ENCODE measurements at regions not wholly inside any gene's neighbourhood (a gene's known extent, or its start where the extent isn't known, plus 50 kb on each side); places are given as distances from the start of the nearest gene placed in this dataset.

DNA sequence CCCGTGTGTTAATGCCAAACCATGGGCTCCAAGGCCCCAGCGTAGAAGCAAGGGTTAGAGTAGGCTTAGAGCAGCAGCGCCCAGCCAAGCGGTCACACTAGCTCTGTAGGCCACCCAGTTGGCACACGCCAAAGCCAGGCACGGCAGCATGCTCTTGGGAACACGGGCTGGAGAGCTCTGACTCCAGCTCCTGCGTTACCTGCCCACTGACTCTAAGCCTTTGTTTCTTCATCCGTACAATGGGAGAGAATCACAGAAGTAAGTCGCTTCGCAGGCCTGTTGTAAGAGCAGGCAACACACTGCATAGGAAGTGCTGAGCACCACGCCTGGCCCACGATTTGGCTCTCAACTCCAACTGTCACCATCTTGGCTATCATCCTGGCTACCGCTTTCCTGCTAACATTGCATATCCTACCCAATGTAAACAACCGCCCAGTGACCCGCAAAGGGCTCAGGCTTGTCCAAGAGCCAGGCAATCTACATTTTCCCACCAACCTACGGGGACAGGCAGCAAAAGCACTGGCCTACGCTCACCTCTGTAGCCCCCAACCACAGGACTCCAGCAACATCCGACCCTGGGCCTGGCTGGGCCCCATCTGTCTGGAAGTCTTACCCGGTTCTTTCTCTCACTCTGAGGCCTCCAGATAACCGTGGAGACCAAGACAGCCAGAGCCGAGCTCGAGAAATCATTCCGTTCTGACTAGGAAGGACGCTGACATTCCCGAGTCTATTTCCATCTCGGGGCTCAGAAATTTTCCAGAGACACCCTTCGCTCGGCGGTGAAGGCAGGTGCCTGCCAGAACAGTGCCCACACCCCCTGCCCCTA lies 91.5 kb upstream of the ZNF507 start:
- no peak for DNase-seq (ENCODE audit: low read depth)
- in situ Hi-C loops (cut with HindIII; ENCODE audit: low pct_unique_long_range_greater_than_20kb, low sequenced_read_pairs), result no loop called here

DNA sequence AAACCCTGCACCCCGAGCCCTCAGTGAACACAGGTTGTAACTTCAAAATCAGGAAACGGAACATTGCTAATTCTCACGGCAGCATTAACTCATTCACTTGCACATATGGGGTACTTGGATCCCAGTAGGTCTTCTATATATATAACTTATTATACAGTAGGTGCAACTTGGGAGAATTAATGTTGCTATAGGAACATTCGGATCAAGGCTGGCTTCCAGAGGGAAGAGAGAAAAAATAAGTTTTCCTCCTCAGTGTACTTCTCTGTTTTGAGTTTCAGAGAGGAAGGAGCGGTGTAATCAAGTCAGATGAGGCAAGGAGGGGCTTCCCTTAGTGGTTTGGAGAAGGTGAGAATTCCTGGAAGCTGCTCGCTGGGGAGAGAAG lies 90.9 kb upstream of the ZNF507 start:
- no peak for DNase-seq (ENCODE audit: low read depth)
- in situ Hi-C loops (cut with HindIII; ENCODE audit: low pct_unique_long_range_greater_than_20kb, low sequenced_read_pairs), result no loop called here

DNA sequence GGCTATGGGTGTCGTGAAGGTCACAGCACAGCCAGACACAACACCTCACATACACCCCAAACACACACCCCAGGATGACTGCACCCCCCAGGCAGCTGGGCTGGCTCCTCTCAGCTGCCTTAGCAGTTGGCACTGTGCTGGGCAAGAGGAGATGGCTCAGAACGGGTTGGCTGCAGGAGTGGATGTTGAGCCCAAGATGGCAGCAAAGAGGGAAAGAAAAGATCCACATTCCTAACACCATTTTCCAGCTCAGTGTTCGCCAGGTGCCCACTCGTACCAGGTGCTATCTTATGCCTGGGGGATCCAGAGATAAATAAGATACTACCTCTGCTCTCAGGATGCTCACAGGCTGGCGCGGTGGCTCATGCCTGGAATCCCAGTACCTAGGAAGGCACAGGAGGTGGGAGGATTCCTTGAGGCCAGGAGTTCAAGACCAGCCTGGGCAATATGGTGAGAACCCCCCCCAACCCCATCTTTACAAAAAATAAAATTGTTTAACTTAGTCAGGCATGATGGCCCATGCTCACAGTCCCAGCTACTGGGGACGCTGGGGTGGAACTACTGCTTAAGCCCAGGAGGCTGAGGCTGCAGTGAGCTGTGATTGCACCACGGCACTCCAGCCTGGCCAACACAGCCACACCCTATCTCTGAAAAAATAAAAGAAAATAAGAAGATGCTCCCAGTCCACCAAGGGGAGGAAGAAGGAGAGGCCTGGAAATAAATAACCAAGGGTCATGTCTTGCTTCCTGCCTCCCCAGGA lies 89.7 kb upstream of the ZNF507 start:
- DNase-seq (ENCODE audit: low read depth), result no peak

DNA sequence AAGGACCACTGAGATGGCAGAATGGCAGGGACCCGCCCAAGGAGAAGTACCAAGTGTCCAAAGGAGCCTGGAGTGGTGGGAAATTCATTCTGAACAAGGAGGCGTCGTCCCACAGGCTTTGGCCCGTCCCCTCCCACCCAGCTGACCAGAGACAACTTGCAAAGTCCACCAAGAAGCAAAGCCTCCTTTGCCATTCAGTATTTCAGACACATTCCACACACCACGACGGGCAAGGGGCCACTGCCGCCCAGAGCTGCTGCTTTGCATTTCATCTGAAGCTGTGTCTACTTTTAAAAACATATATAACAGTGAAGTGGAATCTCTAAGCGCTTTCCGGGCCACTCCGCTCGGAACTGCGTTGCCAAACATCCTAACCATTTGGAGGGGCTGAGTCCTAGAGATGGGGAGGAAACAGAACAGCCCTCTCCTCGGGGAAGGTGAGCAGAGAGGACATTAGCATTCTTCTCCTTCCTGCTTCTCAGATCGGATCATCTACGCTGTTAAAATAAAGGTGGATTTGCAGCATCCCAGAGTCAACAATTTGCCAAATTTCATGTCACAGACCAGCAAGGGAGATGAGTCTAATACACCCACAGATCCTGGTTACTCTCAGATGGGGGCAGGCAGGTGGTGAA lies 89.0 kb upstream of the ZNF507 start:
- DNase-seq (ENCODE audit: low read depth), result no peak
- in situ Hi-C loops (cut with HindIII; ENCODE audit: low pct_unique_long_range_greater_than_20kb, low sequenced_read_pairs), result no loop called here

More for the DNA sequence above, 89.7 kb upstream of the ZNF507 start:
- in situ Hi-C loops (cut with HindIII; ENCODE audit: low pct_unique_long_range_greater_than_20kb, low sequenced_read_pairs), result no loop called here

DNA sequence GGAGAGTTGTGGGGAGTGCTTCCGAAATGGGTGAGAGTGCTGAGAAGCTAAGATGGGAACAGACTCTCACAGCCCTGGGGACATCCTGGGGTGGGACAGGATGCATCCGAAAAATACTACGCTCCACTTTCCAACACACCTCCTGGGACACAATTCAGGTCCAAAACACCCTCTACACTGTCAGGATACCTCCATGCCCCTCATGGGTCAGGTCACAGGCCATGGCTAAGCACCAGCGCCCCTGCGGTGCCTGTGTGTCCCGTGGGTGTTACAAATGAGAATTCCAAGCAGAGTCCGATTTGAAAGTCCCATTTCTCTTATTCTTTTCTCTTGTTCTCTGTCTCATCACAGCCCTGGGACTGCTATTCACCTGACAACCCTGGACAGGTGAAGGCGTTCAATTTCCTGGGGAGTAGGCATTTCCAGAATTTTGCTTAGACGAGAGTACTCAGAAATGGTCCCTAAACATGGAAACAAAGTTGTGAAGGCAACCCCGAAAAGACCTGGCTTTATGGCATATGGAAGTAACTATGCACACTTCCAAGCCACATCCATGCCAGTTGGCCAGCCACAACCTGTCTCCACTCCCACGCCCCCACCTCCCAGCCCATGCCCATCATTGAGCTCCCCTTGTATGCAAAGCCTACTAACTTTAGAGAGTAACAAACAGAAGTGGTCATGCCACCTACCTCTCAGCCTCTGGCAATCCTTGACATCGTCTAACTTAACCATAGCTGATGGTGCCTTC lies 87.9 kb upstream of the ZNF507 start:
- DNase-seq (ENCODE audit: low read depth), result no peak
- in situ Hi-C loops (cut with HindIII; ENCODE audit: low pct_unique_long_range_greater_than_20kb, low sequenced_read_pairs), result no loop called here

DNA sequence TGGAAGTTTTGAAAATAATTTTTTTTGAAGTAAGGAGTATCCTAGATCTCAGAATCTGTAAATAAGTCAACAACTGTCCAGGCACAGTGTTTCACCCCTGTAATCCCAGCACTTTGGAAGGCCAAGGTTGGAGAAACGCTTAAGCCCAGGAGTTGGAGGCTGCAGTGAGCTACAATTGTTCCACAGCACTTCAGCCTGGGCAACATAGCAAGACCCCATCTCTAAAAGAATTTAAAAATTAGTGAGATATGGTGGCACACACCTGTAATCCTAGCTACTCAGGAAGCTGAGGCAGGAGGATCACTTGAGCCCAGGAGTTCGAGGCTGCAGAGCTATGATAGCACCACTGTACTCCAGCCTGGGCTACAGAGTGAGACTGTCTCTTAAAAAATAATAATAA lies 87.2 kb upstream of the ZNF507 start:
- no peak for DNase-seq (ENCODE audit: low read depth)
- in situ Hi-C loops (cut with HindIII; ENCODE audit: low pct_unique_long_range_greater_than_20kb, low sequenced_read_pairs), result no loop called here

DNA sequence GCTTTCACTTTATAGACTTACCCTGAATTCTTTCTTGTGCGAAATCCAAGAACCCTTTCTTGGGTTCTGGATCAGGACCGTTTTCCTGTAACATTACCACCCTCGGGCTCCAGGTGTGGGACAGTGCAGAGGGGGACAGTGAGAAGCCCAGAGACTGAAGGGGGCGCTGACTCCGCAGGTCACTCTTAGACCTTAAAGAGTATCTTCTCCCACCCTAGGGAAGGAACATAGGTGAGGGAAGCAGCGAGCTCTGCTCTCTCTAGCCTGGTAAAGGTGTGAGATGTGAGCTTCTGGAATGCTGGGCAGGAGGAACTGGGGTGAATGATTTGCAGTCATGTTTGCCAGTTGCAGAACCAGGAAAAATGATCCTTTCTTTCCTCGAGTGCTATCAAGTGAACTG lies 80.8 kb upstream of the ZNF507 start:
- no peak for DNase-seq (ENCODE audit: low read depth)
- in situ Hi-C loops (cut with HindIII; ENCODE audit: low pct_unique_long_range_greater_than_20kb, low sequenced_read_pairs), result no loop called here

DNA sequence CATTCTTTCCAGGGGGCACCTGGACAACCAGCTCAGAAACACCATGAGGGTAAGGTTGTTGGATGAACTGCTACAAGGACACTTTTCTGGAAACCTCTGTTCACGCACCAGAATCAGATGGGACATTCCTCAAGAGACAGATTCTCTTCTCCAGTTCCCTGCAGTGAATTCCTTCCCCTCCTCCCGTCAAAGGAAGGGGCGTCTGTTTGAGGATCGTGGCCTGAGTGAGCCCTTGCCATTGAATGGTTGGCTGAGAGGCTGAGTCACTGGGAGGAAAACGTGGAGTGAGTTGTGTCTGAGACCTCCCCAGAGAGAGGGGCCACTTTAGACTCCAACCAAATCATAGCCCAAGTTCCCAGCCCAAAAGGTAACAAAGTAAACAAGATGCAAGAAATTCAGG lies 79.4 kb upstream of the ZNF507 start:
- DNase-seq (ENCODE audit: low read depth), result no peak
- in situ Hi-C loops (cut with HindIII; ENCODE audit: low pct_unique_long_range_greater_than_20kb, low sequenced_read_pairs), result no loop called here

DNA sequence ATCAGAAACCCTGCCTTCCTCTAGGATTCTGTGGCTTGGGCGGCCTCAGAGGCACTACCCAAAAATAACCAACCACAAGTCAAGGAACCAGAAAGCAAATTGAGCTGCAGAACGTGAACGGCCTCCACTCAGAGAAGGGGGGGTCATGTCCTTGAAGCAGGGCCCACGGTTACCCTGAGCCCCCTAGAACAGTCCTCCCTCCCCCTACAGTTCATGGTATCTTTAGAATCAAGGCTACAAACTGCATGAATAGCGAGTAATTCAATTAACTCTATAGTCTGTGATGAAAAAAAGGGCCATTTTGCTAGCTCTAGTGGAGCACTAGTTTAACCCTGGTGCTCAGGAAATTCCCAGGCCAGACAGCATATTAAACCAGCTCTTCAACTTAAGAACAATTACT lies 79.0 kb upstream of the ZNF507 start:
- in situ Hi-C loops (cut with HindIII; ENCODE audit: low pct_unique_long_range_greater_than_20kb, low sequenced_read_pairs), result no loop called here

DNA sequence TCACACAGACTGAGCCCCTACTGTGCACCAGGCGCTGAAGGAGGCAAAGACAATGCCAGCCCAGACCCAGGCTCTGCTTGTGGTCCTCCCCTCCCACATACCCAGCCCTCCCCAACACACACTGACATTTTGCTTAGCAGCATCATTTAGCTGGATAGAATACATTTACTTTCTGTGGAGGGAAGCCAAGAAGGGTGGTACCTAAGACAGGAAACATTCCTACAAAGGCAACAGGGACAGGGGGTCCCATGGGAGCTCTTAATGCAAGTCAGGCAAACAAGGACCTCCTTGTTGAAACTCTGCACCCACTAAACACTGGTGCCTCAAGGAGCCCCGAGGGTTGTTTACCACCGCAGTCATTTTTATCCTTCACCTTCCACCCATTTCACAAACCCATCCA lies 77.0 kb upstream of the ZNF507 start:
- in situ Hi-C loops (cut with HindIII; ENCODE audit: low pct_unique_long_range_greater_than_20kb, low sequenced_read_pairs), result no loop called here
- no peak for DNase-seq (ENCODE audit: low read depth)

More for the DNA sequence above, 79.0 kb upstream of the ZNF507 start:
- DNase-seq (ENCODE audit: low read depth), result no peak

DNA sequence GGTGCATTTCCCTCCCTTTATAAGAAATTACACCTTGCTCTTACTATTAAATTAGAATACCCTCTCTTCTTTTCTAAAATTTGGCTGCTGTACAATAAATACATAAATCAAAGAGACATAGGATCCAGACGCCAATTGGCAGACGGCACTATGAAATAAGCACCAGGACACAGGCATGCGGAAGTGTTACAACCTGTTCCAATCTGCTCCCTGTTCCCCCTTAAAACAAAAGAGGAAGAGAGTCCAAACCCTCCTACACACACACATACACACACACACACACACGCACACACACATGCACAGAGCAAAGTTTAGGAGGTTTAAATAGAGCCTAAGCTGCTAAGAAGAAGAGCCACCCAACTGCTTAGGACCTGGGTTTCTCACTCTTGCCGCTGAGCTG lies 75.6 kb upstream of the ZNF507 start:
- in situ Hi-C loops (cut with HindIII; ENCODE audit: low pct_unique_long_range_greater_than_20kb, low sequenced_read_pairs), result no loop called here
- no peak for DNase-seq (ENCODE audit: low read depth)

DNA sequence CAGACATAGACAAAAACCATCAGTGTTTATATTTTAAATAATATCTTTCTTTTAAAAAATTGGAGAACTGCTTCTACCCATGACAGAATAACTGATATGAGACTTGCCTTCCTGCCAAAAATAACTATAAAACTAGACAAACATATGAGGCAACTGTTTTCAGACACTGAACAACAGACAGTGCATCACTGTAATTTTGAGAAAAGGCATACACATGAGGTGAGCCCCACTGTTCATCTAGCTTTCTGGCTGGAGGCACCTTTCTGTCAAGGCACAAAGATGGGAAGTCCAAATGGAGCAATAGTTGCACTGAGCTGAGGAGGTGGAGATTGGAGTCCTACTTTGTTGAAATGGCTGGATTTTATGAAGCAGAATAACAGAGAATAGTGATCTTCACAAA lies 71.9 kb upstream of the ZNF507 start:
- DNase-seq (ENCODE audit: low read depth), result no peak
- in situ Hi-C loops (cut with HindIII; ENCODE audit: low pct_unique_long_range_greater_than_20kb, low sequenced_read_pairs), result no loop called here

DNA sequence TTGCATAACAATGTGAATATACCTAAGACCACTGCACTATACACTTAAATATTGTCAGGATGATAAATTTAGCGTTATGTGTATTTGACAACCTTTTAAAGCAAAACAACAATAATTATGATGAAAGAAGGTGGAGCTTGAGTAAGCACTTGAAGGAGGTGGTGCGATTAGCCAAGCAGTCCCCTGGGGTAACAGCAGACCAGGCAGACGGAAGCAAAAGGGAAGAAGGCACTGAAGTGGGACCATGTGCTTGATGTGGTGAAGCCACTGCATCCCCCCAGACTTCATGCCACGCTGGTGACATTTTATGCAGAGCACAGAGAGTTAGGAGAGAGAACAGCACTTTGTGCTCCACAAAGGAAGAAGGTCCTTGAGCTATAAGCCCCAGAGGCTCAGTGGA lies 58.3 kb upstream of the ZNF507 start:
- in situ Hi-C loops (cut with HindIII; ENCODE audit: low pct_unique_long_range_greater_than_20kb, low sequenced_read_pairs), result no loop called here
- DNase-seq (ENCODE audit: low read depth), result no peak

DNA sequence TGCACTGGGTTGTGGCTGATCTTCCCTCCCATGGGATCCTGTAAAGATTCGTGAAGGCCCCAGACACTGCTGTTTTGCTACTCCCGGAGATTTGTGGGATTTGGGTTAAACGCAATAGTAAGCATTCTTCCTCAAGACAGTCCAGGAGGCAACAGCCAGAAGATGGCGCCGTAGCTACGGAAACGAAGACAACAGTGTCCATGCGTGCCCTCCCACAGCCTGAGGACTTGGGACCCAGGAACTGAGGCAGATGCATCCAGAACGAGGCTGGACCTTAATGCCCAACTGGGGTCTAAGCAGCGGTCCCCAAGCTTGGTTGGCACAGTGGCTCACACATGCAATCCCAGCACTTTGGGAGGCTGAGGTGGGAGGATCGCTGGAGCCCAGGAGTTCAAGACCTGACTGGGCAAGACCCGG lies 57.6 kb upstream of the ZNF507 start:
- DNase-seq (ENCODE audit: low read depth), result peak; percentile 10
- in situ Hi-C loops (cut with HindIII; ENCODE audit: low pct_unique_long_range_greater_than_20kb, low sequenced_read_pairs), result no loop called here

DNA sequence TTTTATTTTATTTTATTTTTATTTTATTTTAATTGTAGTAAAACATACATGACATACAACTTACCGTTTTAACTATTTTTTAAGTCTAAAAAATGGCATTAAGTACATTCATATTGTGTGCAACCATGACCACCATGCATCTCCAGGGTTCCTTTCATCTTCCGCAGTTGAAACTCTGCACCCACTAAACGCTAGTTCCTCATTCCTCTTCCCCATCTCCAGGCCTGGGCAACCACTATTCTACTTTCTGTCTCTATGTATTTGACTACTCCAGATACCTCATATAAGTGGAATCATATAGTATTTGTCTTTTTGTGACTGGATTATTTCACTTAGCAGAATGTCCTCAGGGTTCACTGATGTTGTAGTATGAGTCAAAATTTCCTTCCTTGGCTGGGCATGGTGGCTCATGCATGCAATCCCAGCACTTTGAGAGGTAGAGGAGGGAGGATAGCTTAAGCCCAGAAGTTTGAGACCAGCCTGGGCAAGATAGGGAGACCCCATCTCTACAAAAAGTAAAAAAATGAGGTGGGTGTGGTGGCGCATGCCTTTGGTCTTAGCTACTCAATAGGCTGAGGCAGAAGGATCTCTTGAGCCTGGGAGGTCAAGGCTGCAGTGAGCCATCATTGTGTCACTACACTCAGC lies 55.7 kb upstream of the ZNF507 start:
- in situ Hi-C loops (cut with HindIII; ENCODE audit: low pct_unique_long_range_greater_than_20kb, low sequenced_read_pairs), result no loop called here

DNA sequence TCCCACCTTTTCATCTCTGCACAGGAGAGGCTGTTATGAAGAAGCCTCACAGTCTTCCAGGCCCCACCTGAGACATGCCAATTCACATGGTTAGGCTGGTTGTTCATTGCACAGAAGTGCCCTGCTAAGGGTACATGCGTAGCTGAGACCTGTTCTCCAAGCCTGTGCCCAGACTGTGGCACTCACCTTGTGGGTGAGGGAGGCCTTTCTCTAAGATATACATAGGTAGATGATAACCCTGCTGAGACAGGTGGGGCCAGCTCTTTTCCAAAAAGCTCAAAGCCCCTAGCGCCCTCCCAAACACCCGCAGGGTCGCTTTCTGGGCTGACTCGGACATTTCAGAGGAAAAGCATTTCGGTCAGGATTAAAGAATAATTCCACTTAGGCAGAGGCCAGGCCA lies 53.5 kb upstream of the ZNF507 start:
- DNase-seq (ENCODE audit: low read depth), result no peak
- in situ Hi-C loops (cut with HindIII; ENCODE audit: low pct_unique_long_range_greater_than_20kb, low sequenced_read_pairs), result no loop called here

More for the DNA sequence above, 55.7 kb upstream of the ZNF507 start:
- no peak for DNase-seq (ENCODE audit: low read depth)

DNA sequence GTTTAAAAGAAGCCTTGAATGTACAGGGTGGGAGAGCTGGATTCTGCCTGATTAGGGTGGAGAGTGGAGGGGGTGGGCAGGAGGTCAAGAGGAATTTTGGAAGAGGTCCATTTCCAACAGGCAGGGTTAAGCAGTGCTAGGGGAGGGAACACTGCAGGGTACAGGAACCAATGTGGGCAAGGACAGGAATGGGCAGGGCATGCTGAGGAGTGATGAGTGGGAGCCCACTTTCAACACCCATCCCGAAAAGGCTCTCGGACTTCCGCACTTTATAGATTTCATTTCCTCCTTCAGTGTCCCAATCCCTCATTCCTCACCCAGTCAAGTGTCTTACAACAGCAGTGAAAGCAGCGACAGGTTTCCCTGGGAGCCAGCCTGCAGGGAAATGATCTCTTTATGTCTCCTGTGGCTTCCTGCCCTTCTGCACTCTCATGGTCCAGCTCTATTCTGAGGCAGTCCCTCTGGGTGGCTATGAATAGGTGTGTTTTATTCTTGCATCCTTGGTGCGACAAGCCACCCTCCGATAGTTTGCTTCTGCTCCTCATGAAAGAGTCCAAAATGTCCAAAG lies 50.5 kb upstream of the ZNF507 start:
- in situ Hi-C loops (cut with HindIII; ENCODE audit: low pct_unique_long_range_greater_than_20kb, low sequenced_read_pairs), result no loop called here
- DNase-seq (ENCODE audit: low read depth), result no peak

All from Caki2 (cell line).